HFF-Myc (cell line): ENCODE measurements at regions not wholly inside any gene's neighbourhood (a gene's known extent, or its start where the extent isn't known, plus 50 kb on each side); places are given as distances from the start of the nearest gene placed in this dataset.

Source experiments
- DNase-seq: peaks from one replicate; pipeline ENCODE4 v3.0.0-alpha.2; 2011; ENCODE audit warnings: low read depth; ENCODE audit errors: extremely low read depth
- H3K4me3 ChIP-seq: replicated peaks from 2 replicates; pipeline ENCODE4 v1.5.1; 2011; ENCODE audit warnings: low read depth, mild to moderate bottlenecking, control low read depth, low read length
- TF ChIP-seq, protein P1 (sequence below): IDR thresholded peaks from 2 replicates; pipeline ENCODE4 v1.5.1; 2012; ENCODE audit warnings: mild to moderate bottlenecking, low read depth, low read length, control low read depth; ENCODE audit errors: missing control alignments

DNA sequence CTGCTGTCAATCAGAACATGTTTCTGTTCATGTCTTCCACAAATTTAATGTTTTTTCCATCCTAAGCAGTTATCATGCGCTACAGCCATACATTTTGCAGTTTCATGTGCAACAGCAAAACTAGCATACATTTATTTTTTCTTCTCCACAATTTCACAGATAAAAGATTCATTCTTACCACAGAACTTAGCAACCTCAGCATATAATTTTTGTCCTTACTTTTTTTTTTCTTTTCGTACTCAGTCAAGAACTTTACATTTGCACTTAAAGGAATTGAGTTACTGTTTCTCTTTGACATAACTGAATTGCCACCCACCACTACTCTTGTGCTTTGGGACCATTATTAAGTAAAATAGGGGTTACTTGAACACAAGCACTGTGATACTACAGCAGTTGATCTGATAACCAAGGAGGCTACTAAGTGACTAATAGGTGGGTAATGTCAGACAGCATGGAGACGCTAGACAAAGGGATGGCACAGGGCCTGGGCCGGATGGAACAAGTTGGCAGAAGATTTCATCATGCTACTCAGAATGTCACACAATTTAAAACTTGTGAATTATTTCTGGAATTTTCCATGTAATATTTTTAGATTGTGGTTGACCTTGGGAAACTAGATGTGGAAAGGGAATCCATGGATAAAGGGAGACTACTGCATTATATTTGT, 50.2 kb upstream of the LHX8 start:
- DNase-seq: no peak
- TF ChIP-seq, protein P1, sequence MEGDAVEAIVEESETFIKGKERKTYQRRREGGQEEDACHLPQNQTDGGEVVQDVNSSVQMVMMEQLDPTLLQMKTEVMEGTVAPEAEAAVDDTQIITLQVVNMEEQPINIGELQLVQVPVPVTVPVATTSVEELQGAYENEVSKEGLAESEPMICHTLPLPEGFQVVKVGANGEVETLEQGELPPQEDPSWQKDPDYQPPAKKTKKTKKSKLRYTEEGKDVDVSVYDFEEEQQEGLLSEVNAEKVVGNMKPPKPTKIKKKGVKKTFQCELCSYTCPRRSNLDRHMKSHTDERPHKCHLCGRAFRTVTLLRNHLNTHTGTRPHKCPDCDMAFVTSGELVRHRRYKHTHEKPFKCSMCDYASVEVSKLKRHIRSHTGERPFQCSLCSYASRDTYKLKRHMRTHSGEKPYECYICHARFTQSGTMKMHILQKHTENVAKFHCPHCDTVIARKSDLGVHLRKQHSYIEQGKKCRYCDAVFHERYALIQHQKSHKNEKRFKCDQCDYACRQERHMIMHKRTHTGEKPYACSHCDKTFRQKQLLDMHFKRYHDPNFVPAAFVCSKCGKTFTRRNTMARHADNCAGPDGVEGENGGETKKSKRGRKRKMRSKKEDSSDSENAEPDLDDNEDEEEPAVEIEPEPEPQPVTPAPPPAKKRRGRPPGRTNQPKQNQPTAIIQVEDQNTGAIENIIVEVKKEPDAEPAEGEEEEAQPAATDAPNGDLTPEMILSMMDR: no peak
- H3K4me3 ChIP-seq: no peak overlapping the region
